Eye (tissue), 1 donor: ENCODE measurements at regions not wholly inside any gene's neighbourhood (a gene's known extent, or its start where the extent isn't known, plus 50 kb on each side); places are given as distances from the start of the nearest gene placed in this dataset.
"Not testable (repeated sequence)": the region's sequence is repeated elsewhere in the genome, so short reads cannot be mapped to it uniquely, and the experiment has no call there.

Source experiments
- DNase-seq: peaks from one replicate; pipeline ENCODE4 v3.0.0-alpha.2; 2015

- no peak for DNase-seq
Observed at GRCh38 chr16:52786091-52786490, 239.1 kb upstream of the TOX3 start.

DNA sequence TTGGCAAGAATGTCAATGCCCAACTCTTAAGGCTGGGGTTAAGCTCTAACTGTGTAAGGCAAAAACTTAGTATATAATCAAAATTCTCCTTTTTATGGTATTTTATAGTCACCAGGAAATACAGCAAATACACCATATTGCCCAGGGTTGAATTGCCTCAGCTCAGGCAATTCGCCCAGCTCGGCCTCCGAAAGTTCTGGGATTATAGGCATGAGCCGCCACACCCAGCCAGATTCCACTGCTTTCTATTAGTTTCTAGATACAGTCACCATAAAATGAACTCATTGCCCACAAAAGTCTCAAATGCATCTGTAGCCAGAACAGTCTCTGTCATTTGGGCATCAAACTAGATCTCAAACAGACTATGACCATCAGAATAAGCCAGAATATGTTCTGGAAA, 238.7 kb upstream of the TOX3 start:
- DNase-seq: no peak

GRCh38 chr16:52783616-52784015, 236.7 kb upstream of the TOX3 start:
- no peak for DNase-seq

GRCh38 chr16:52781005-52781630, 234.2 kb upstream of the TOX3 start:
- no peak for DNase-seq

- DNase-seq: no peak
Observed at GRCh38 chr16:52773026-52773425, 226.1 kb upstream of the TOX3 start.

DNA sequence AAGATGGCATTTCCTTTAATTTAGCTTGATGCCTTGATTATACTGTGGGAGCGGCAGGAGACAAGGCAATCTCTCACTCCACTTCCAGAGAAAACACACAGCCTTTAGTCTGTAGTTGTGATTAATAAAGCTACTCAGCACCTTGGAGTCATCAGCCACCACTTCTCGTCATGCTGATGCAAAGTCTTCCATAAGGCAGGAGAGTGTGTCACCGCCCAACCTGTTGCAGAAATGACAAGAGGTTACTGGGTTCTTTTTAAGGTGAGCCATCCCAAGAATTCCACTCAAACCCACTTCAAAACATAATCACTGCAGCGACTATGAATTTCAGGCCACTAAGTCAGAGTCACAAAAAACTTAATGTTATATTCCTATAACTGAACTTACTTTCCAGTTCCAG, 223.9 kb upstream of the TOX3 start:
- DNase-seq: no peak

GRCh38 chr16:52758473-52758855, 211.5 kb upstream of the TOX3 start:
- no peak for DNase-seq

DNA sequence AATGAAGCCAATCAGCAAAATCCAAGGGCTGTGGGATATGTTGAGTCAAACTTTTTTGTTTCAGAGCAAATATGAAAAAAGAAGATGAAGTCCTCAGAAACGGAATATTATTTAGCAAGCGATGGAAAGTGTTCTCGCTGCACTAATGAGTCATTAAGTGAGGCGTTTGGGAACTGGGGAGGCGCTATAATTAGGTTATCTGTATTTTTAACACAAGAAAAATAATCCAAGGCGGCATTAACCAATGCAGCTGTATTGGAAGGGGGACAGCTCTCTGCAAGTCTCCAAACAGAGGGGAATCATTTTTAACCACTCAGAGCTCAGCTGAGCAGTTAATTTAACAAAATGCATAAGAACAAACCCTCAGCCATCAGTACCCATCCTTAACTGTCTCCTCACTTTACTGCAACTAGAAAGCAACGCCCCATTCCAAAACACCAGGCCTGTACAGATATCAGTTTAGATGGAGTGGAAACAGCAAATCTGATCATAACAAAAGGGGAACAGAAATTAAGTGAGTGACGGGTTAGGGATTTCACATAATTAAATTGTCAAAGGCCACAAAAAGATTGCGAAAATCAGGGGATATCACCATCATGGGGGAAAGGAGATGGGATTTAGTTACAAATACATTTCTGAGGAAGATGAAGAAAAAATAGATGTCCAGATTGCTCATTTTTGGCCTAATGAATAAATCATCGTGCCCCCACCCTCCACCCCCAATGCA, 211.0 kb upstream of the TOX3 start:
- no peak for DNase-seq

- DNase-seq: no peak
Observed at GRCh38 chr16:52756812-52757517, 210.0 kb upstream of the TOX3 start.

GRCh38 chr16:52755396-52755795, 208.5 kb upstream of the TOX3 start:
- no peak for DNase-seq

- no peak for DNase-seq
Observed at GRCh38 chr16:52751035-52751434, 204.1 kb upstream of the TOX3 start.

- no peak for DNase-seq
Observed at GRCh38 chr16:52748741-52749140, 201.8 kb upstream of the TOX3 start.

GRCh38 chr16:52747088-52747595, 200.2 kb upstream of the TOX3 start:
- DNase-seq: no peak

DNA sequence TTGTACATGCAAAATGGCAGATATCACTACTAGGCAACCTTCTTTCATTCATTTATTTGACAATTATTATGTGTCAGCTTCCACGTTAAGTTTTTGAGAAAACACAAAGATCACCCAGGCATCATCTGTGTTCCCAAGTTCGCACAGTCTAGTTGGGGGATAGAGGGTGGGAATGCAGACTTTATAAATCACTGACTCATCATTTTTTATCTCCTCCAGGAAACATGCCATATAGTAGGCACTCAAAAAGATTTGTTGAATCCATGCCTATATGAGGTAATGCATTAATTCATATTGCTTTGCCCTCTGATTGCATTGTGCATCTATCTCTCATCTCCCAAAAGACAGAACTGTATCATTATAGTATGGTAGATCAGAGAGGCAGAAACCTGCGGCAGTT, 196.8 kb upstream of the TOX3 start:
- DNase-seq: no peak

DNA sequence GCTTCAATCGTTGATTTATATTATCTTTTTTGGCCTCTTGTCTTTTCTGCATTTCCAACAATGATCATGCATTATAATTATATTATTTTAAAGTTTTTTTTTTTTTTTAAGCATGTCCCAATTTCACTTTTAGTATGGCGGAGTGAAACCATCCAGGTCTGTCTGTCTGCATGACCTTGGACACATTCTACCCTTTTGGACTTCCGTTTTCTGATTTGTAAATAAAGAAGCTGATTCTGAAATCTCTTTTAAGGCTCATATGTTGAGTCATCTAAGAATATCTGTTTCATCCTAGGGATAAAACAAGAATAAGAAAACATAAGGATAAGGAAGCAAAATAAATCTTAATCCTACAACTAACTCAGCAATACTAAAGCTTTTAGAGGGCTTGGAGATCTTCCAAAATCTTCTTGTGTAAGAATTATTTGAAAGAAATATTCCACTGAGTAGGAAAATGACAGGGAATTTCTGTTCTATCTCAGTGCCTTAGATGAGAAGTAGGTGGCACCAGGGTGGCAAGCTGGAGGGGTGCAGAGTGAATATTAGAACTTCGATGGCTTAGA, 195.7 kb upstream of the TOX3 start:
- no peak for DNase-seq

DNA sequence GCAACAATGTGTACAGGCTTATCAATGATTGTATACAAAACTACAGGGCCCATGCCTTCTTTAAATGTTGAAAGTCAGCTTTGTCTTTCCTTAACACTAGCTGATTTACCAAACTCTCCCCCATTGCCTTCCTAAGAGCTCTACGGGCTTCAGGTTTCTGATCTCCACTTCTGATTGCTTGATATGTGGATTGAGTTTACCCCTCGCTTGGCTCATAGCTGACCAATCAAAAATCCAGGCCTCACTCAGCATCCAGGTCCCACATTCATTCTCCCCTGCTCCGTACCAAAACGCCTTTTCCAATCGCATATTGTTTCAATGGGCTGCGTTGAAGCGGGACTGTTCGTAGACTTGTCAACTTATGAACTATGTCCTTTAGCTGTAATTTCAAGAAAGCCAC, 195.1 kb upstream of the TOX3 start:
- no peak for DNase-seq

- DNase-seq: no peak
Observed at GRCh38 chr16:52741351-52741750, 194.4 kb upstream of the TOX3 start.

GRCh38 chr16:52740766-52741165, 193.8 kb upstream of the TOX3 start:
- DNase-seq: no peak

DNA sequence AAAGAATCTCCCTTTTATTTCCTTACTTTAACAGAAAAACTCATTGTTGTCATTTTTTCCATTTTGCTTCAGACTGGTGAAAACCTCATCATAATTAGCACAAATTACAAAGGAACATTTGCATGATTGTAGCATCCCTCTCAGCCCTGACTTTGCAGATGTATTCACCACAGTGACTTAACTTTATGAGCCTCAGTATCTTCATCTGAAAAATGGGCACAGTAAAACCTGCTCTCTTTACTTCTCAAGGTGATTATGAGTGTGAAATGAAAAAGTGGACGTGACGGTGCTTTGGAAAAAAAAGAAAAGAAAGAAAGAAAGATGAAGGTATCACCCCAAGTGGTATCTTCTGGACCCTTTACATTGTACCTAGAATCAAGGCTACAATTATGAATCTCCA, 193.4 kb upstream of the TOX3 start:
- no peak for DNase-seq

GRCh38 chr16:52738992-52739391, 192.0 kb upstream of the TOX3 start:
- not testable (repeated sequence) for DNase-seq

DNA sequence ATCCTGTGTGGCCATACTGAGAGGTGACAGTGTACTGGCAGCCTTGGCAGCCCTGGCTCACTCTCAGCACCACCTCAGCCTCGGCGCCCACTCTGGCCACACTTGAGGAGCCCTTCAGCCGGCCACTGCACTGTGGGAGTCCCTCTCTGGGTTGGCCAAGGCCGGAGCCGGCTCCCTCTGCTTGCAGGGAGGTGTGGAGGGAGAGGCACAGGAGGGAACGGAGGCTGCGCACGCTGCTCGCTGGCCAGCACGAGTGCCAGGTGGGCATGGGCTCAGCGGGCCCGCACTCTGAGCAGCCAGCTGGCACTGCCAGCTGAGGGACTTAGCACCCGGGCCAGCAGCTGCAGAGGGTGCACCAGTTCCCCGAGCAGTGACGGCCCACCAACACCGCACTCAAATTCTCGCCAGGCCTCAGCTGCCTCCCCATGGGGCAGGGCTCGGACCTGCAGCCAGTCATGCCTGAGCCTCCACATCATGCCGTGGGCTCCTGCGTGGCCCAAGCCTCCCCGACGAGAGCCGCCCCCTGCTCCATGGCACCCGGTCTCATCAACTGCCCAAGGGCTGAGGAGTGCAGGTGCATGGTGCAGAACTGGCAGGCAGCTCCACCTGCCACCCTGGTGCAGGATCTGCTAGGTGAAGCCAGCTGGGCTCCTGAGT, 184.4 kb upstream of the TOX3 start:
- no peak for DNase-seq

DNA sequence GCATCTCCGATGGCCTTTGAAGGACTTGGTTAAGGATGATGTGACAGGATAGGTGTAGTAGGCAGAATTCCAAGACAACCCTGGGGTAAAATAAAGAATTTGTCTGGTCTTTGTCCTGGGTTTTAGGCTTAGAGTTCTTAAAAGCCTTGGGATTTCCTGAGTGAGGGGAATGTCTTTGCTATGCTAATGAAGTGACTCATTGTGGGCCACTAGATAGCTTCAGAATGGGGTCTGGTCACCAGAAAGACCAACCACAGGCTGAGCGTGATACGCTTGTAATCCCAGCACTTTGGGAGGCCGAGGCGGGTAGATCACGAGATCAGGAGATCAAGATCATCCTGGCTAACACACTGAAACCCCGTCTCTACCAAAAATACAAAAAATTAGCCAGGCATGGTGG, 182.8 kb upstream of the TOX3 start:
- DNase-seq: no peak

- DNase-seq: no peak
Observed at GRCh38 chr16:52727849-52728248, 180.9 kb upstream of the TOX3 start.
